HG02642 (cell line): ENCODE measurements at regions not wholly inside any gene's neighbourhood (a gene's known extent, or its start where the extent isn't known, plus 50 kb on each side); places are given as distances from the start of the nearest gene placed in this dataset.
"Not testable (repeated sequence)": the region's sequence is repeated elsewhere in the genome, so short reads cannot be mapped to it uniquely, and the experiment has no call there.

Experiments
- ATAC-seq: cut with Tn5 transposase; IDR thresholded peaks from one replicate; pipeline ENCODE4 v1.9.1; 2021; ENCODE audit warnings: mild to moderate bottlenecking; ENCODE audit not compliant: unreplicated experiment, poor library complexity

- ATAC-seq: no peak
Observed at GRCh38 chr15:98085003-98085639, 124.6 kb downstream of the ARRDC4 start.

DNA sequence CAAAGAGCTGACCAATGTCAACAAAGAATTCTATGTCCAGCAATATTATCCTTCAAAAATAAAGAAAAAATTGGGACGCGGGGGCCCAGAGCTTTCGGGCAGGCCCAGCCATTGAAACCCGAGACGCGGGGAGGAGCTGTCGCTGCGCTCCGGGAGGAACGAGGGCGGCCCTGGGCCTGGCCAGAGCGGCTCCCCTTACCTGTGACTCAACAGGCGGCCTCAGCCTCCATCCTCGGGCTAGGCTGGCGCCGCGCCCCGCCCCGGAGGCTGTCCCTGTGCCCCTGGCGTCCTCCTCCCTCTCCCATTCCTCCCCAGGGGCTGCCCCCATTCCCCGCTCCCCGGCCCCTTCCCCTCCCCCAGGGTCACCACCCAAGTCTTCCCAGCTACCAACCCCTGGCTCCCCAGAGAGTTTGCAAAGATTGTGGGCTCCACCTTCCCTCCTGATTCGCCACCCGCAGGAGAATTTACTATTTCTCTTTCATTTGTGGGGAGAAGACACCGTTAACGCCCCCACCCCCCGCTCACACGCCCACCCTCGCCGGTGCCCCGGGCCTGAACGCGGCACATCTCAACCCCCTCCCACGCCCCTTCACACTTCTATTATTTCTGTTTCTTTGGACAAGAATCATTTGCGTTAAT lies 127.9 kb downstream of the ARRDC4 start:
- ATAC-seq: peak; percentile 83

GRCh38 chr15:98089352-98089751 lies 128.8 kb downstream of the ARRDC4 start:
- not testable (repeated sequence) for ATAC-seq

DNA sequence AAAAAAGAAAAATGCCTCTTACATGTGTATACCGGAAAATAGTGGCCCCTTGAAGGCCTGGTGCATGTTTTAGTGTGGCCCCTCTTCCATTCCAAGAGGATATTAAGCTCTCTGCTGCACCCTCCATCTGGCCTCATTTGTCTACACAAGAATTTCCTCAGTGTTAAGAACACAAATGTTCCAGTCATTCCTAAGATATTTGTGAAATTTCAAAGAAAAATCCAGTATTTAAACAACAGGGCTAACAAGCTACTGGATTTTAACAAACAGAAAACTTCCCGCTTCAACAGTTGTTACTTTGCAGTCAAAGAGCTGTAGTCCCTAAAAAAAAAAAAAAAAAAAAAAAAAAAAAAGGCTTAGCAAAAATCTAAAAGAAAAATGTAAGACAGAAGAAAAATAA lies 137.5 kb downstream of the ARRDC4 start:
- not testable (repeated sequence) for ATAC-seq

- ATAC-seq: not testable (repeated sequence)
Observed at GRCh38 chr15:98100606-98101005, 140.1 kb downstream of the ARRDC4 start.

- no peak for ATAC-seq
Observed at GRCh38 chr15:98103570-98103969, 143.1 kb downstream of the ARRDC4 start.

DNA sequence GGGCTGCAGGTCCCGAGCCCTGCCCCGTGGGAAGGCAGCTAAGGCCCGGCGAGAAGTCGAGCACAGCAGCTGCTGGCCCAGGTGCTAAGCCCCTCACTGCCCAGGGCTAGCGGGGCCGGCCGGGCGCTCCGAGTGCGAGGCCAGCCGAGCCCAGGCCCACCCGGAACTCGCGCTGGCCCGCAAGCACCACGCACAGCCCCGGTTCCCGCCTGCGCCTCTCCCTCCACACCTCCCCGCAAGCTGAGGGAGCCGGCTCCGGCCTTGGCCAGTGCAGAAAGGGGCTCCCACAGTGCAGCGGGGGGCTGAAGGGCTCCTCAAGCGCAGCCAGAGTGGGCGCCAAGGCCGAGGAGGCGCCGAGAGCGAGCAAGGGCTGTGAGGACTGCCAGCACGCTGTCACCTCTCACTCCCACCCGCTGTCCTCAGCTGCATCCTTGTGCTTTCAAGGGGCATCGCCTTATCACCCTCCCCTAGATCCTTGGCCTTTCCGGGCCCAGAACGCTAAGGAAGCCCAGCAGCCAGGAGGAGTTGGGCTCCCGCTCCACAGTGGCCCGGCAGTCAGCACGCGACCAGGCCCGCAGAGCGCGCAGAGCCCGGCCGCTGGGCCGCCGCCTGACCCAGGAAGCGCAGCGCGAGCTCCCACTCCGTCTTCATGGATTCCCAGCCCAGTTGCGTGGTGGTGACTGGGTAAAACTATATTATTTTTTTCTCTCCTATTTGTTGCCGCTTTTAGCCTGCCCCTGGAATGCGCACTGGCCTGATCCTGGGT lies 144.1 kb downstream of the ARRDC4 start:
- ATAC-seq: not testable (repeated sequence)

- ATAC-seq: not testable (repeated sequence)
Observed at GRCh38 chr15:98106615-98107194, 146.2 kb downstream of the ARRDC4 start.

- no peak for ATAC-seq
Observed at GRCh38 chr15:98111806-98112205, 151.3 kb downstream of the ARRDC4 start.

GRCh38 chr15:98113327-98113726 lies 152.8 kb downstream of the ARRDC4 start:
- ATAC-seq: no peak

DNA sequence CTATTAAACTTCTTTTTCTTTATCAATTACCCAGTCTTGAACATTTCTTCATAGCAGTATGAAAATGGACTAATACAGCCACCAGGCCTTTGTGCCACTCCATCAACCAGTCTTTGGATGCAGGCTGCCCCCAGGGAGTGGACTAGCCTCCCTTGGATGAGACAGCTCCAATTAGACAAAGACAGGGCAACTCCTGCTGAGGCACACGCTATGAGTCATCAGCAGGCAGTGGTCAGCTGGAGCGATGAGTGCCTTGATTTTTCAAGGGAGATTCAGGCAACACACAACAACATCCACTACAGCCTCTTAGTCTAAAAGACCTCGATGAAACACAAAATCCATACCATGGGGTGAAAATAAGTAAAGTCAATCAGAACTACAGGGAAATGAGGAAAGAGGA lies 160.1 kb downstream of the ARRDC4 start:
- no peak for ATAC-seq

DNA sequence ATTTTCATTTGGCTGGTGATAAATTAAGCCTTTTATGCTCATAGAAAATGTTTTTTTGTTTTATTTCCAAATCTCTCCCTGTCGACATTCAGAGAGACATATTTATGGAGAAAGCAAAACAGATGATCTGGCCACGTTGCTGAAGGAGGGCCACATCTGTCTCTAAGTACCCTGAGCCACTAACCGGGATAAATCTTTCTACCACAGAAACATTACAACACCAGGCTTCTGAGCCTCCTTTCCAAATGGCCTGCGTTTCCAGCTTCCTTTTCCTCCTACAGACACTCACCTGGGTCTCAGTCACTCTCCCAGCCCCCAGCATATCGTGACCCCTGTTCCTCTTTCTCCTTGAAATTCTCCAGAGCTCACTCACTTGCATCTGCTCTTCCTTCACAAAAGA lies 161.0 kb downstream of the ARRDC4 start:
- no peak for ATAC-seq

- ATAC-seq: no peak
Observed at GRCh38 chr15:98121957-98122356, 161.5 kb downstream of the ARRDC4 start.

DNA sequence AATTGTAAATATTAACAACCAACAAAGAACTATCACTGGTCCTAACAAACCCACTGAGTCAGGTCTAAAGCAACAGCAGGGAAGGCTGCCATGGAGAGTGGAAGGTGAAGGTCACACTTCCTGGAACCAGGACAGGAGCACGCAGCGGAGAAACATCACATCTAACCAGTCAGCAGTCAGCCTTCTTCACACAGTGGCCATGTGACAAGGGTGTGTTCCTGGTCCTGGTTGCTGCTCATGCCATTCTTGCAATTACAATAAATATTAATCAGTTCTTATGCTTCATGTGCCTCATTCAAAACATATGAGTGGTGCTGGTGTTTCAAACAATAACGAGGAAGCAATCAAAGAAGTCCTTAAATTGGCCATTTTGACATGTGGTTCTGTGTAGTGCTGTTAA lies 162.8 kb downstream of the ARRDC4 start:
- no peak for ATAC-seq

DNA sequence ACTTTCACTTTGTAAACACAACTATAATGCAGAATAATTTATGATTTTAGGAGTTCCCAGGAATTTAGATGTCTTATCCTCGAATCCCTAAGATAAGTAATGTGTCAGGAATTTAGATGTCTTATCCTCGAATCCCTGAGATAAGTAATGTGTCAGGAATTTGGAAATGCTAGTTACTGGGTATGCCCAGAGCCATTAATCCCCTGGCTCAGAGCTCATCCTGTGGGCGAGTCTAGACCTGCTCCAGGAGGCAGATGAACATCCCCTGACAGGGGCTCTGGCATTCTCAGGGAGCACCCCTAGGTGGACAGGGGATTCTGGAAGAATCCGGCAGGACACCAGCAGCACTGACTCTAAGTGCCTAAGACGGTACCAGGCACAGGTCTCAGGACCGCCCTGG lies 163.3 kb downstream of the ARRDC4 start:
- ATAC-seq: no peak

GRCh38 chr15:98124581-98124980 lies 164.1 kb downstream of the ARRDC4 start:
- no peak for ATAC-seq

GRCh38 chr15:98126326-98127085 lies 166.0 kb downstream of the ARRDC4 start:
- ATAC-seq: no peak

DNA sequence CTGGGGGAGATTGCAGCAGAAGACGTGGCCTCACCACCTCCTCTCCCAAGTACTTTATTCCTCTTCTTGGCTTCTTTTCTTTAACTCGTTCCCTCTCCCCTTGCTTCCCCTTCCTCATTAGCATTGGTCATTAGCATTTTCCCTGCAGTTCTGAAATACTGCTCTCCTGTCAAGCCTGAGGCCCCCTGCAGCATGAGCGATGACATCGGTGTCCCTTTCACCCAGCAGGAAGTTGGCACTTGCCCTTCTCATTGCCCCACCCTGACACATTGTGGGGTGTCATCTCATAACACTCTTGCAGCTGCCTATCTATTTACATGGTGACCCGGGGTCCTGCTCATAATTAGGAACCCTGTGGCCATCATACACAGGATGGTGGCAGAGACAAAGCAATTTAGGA lies 167.1 kb downstream of the ARRDC4 start:
- no peak for ATAC-seq

DNA sequence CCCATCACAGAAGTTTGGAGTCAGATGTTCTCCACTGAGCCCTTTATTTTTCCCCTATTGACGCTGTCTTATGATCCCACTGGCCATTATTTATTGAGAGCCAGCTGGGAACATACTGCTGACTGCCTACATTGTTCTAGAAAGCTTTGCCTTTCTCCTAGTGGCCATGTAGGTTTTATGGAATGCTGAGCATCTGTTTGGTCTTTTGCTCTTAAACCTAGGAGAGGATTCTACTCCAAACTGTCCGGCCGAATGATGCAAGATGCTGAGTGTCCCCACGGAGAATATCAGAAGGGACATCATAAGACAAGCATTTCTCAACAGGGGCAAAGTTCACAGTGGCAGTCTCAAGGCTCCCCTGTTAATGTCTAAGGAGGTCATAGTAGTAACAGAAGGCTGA lies 171.4 kb downstream of the ARRDC4 start:
- ATAC-seq: no peak

GRCh38 chr15:98134905-98135304 lies 174.4 kb downstream of the ARRDC4 start:
- ATAC-seq: no peak
